ENCODE measurements at regions not wholly inside any gene's neighbourhood (a gene's known extent, or its start where the extent isn't known, plus 50 kb on each side); places are given as distances from the start of the nearest gene placed in this dataset.

- no peak for TF ChIP-seq POLR2AphosphoS5 (IDR thresholded peaks at IDR 0.05; ENCODE audit: low read depth, low read length)
- no peak for TF ChIP-seq POLR2A (IDR thresholded peaks at IDR 0.05; ENCODE audit: low read depth, low read length)
- TF ChIP-seq TAF1 (IDR thresholded peaks at IDR 0.05; ENCODE audit: low read depth, low read length), result no peak
- no peak for TF ChIP-seq POU2F2 (IDR thresholded peaks at IDR 0.05; ENCODE audit: low read depth, low read length)
- no peak for TF ChIP-seq SPI1 (IDR thresholded peaks at IDR 0.05; ENCODE audit: low read depth, low read length)
- no peak for TF ChIP-seq PAX5 (IDR thresholded peaks at IDR 0.05; ENCODE audit: insufficient read depth, low read length, severe bottlenecking)
Observed at GRCh38 chr11:86187027-86187426, 57.5 kb upstream of the EED start.

Measured in GM12891 (cell line).